Inflammatory macrophage treated with lipopolysaccharide for 1 hour (primary cell): ENCODE measurements at regions not wholly inside any gene's neighbourhood (a gene's known extent, or its start where the extent isn't known, plus 50 kb on each side); places are given as distances from the start of the nearest gene placed in this dataset.

Experiments used
- DNase-seq, 2 donors: peaks; one replicate each; pipeline ENCODE4 v3.0.0-alpha.2; 2020 to 2022

GRCh38 chr18:78726326-78727056 lies 253.1 kb upstream of the SALL3 start:
- no peak for DNase-seq

DNA sequence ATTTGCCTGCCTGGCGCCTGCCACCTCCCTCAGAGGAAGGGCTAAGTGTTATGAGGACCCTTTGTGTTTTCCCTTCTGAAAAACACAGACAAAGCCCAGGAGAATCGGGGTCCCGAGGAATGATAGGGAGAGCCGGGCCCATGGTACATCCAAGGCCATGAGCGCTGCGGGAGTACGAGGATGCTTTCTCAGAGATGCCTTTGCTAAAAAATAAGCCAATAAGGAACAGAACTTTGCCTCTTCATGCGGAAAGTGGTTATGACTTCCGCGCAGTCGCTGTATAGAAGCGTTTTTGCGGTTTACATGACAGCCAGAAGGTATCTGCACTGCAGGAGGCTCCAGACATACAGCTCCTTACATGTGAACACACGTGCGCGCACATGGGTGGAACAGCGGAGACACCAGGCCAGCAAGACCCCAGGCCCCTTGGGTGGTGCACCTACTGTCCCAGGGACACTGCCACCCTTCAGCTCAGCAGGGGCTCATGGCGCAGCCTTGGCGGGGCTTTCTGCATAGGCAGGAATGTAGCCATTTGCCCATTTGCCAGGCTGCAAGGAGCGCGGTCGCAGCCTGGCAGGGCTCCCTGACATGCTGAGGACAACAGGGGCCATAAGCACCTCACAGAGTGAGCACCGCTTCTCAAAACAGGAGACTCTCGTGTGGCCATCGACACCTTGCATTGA lies 252.4 kb upstream of the SALL3 start:
- no peak for DNase-seq

DNA sequence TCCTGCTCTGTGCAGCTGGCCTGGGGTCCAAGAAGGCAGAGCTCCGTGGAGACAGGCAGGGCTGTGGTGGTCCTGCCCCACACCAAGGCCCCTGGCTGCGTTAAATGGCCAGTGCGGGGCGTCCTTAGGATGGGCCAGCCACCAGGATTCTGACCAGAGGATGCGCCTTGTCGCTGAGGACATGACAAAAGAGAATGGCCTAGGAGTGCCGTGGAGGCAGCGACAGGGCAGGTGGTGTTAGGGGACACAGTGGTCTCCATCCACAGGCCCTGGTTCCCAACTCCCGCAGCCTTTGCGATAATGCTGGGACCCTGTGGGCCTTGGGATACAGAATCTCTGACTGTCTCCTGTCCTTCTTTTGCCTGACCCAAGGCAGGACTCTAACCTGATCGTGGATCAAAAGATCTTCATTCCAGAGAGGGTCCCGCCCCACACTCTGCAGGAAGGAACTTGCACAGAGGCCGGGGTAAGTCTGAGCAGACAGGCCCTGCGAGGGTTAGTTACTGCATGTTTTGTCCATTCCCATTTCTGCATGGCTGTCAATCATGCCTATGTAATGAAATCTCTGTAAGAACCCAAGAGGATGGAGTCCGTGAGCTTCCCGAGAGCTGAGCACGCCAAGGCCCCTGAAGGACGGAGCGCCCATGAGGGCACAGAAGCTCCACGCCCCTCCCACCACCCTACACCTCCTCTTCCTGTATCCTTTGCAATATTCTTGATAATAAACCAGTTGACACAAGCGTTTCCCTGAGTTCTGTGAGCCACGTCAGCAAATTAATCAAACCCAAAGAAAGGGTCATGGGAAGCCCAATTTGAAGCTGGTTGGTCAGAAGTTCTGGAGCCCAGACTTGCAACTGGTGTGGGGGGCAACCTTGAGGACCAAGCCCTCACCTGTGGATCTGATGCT lies 251.5 kb upstream of the SALL3 start:
- no peak for DNase-seq

GRCh38 chr18:78728784-78729467 lies 250.7 kb upstream of the SALL3 start:
- no peak for DNase-seq

- DNase-seq: no peak
Observed at GRCh38 chr18:78730546-78730945, 249.1 kb upstream of the SALL3 start.

- no peak for DNase-seq
Observed at GRCh38 chr18:78731016-78731397, 248.6 kb upstream of the SALL3 start.

DNA sequence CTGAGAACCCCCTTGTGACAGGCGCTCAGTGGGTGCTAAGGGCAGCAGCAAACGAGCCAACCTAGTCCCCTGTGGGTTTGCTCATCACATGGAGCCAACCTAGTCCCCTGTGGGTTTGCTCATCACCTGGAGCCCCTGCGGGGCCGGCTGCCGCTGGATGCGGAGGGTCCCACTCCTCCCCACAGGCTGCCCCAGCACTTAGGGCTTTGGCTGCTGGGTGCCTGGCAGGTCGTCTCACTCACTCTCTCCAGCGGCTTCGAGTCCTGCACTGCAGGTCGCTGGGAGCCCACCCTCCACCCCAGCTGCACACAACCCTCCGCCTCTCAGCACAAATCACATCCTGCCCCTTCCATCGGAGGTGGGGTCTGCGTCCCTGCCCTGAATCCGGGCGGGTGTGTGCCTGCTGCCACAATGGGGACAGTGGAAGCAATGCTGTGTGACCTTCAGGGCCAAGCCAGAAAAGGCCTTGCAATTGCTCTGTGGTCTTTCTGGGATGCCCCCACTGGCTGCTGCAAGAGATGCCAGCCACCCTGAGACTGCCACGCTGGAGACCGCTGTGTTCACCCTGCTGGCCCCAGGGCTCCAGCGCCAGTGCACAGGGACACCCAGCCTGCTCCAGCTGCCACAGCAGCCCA lies 248.1 kb upstream of the SALL3 start:
- no peak for DNase-seq

DNA sequence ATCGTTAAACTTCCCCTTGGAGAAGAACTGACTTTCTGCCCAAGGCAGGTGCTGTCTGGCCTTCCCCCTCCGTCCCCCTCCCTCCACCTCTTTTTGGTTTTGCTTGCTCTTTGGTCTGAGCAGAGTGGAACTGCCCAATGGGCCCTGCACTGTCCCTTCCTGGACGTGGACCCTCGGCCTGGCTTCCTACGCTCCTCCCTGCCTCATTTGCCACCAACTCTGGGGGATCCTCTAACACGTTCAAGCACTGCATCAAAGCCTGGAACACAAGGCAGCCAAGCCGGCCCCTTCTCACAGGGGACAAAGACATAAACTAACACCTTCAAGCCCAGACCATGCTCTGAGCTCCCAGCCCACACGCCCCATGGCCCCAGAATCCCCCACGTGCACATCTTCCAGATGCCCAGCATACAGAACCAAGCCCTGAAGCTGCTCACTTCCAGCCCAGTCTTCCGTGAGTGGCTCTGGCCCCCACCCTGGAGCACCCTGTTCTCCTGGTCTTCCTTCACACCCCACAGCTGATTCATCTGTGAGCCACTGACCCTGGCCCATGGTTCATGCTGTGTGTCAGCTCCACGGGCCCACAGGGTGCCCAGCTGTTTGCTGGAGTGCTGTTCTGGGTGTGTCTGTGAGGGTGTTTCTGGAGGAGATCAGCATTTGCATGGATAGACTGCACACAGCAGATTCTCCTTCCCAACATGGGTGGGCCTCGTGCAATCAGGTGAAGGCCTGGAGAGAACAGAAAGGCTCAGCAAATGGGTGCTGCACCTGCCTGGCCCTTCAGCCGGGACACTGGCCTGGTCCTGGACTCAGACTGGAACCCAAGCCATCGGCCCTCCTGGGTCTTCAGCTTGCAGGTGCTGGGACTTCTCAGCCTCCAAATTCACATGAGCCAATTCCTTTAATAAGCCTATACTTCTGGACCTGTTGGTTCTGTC lies 247.1 kb upstream of the SALL3 start:
- DNase-seq: no peak

GRCh38 chr18:78733762-78734613 lies 245.6 kb upstream of the SALL3 start:
- DNase-seq: no peak

DNA sequence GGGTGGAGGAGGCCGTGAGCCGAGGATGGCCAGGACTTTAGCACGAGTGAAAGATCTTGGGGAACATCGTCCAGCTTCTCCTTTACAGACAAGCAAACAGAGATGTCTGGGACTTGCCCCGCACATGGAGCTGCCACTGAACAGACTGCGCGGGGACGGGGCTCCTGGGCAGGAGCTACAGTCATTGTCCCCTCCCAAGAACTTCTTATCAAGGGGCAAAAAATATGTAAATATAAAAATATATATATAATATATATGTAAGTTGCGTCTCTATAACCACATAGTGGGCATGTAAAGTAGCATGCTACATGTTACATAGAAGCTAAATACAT lies 245.0 kb upstream of the SALL3 start:
- no peak for DNase-seq

DNA sequence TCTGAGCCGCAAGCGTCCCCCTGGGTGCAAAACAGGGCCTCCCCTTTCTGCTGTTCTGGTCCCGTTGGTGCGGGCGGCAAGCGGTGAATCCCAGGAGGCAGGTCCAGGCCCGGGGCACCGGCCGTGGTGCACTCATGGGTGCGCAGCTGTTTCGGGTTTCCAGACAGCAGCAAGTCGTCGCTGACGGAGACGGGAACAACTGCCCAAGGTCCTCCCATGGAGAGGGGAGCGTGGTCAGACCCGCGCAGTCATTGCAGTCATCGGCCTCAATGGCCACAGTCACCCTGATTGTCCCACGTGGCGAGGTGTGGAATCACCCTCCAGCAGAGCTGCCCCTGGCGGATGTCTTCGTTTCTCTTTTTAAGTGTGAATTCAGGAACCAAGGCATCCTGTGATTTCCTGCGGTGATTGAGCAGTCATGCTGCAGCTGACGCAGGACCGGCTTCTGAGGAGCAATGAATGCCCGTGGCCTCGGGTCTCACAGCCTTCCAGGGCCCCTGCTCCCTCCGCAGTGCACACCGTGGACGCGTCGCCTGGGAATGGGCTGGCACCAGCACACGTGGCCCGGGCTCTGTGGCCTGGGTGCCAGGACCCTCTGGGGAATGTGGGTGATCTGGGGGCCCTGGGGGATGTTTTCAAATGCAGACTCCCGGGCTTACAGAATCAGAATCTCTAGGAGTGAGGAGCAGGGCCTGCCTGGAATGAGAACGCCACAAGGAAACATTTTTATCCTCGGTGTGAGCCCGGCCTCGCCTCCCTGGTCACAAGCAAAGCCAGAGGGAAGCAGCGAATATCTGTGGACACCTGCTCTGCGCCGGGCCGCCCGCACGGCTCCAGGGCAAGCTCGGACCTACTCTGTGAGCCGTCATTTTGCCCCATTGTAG lies 244.2 kb upstream of the SALL3 start:
- DNase-seq: no peak

GRCh38 chr18:78736015-78736690 lies 243.5 kb upstream of the SALL3 start:
- DNase-seq: no peak

DNA sequence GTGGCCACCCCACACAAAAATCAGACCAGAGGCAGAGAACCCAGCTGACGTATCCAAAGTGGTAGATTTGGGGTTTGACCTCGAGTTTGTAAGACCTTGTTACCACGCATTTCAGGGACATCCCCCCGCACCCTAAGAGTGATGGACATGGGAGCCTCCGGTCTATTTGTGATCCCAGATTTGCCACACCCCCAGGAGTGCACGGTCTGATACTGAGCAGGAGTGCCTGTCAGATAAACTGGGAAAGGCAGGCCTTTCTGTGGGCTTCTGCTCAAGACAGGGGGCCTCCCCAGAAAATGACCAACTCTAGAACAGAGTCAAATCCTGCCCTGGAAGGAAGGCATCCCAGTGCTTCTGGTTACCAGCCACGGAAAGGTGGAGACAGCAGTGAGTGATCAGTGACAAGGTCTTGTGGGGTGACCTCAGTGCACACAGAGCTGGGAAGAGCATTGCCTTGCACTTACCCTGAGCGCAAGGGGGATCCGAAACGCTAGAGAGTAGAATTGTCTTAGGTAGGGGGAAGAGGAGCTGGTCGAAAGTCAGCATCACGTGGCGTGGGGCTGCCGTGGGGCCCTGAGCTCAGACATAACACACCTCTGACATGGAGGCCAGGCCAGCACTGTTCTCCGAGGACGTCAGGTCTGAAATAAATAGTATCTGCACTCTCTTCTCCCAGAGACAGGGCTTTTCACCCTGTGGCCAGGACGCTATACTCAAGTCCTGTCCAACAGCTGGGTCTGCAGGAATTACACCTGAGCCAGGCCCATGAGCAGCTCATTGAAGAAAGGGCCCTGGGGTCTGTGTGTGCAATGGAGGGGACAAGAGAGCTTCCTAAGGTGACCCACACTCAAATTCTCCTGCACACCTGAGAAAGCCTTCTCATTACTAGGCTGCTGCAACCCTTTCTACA lies 242.4 kb upstream of the SALL3 start:
- no peak for DNase-seq

DNA sequence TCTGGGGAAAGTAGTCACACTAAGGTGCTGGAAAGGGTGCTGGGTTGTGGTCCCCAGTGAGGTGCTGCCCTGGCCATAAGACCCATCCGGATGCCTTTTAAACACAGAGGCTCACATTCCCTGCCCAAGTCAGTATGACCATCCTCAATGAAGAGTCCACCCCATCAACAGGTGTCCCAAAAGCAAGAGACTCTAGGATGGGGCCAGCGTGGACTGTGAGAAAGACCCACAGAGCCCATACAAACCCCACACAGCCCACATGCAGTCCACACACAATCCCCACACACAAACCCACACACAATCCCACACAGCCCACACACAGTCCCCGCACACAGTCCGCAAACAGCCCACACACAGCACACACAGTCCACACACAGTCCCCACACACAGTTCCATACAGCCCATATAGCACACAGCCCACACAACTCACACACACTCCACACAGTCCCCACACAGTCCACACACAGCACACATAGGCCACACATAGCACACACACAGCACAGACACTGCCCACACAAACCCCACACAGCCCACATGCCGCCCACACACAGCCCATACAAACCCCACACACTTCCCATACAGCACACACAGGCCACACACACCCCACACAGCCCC lies 241.4 kb upstream of the SALL3 start:
- no peak for DNase-seq

GRCh38 chr18:78739115-78739514 lies 240.5 kb upstream of the SALL3 start:
- DNase-seq: no peak

DNA sequence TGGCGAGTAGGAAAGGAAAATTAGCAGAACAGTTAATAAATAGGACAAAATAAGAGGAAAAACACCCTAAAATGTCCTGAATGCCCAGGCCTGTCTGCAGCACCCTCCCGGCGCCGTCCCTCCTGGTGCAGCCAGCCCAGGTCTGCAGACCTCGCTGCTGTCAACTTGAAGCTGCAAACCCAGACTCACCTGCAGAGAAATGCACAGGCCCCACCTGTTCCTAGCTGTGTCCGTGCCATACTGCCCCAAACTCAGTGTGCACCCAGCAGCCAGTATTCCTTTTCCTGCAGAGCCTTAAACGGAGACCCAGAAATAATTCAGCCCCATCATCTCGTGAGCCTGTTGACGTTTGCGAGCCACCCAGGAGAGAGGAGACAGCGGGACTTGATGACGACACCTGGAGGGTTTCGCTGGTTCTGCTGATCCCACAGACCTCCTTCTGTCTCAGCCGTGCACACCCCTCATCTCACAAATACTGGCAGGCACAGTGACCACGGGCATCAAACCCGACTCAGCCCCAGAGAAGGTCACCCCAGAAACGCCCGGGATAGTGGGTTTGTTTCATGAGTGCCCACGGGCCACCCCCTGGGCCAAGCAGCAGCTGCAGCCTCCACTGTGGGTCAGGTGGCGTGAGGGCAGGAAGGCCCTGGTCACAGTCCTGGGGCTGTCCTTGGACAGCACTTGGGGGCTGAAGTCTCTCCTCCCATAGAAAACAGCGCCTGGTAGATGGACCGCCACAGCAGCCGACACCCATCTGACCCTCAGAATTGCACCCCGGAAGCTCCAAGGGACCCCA lies 239.5 kb upstream of the SALL3 start:
- DNase-seq: no peak
